Body of pancreas (tissue), 4 donors: ENCODE measurements at regions not wholly inside any gene's neighbourhood (a gene's known extent, or its start where the extent isn't known, plus 50 kb on each side); places are given as distances from the start of the nearest gene placed in this dataset.

Experiments
- ATAC-seq: fragments of 150-250 bp; one replicate; pipeline ENCODE4 v1.9.1; 2016
- DNase-seq, 4 donors: peaks; one replicate each; pipeline ENCODE4 v3.0.0-alpha.2; 2019
- H3K27ac ChIP-seq, 4 donors: fragments of 200-600 bp; sonication (generic); 1 replicate in 3 of 4; 2 replicates in 1 of 4; pipeline versions ENCODE4 v1.5.1 to v1.6.1; 2016 to 2019; ENCODE audit warnings: mild to moderate bottlenecking in 1 of 4, mixed read lengths in 1 of 4, moderate library complexity in 1 of 4
- H3K27me3 ChIP-seq, 2 donors: fragments of 200-600 bp; sonication (generic); one replicate each; pipeline ENCODE4 v1.6.0; 2016; ENCODE audit warnings: mild to moderate bottlenecking in 1 of 2
- H3K36me3 ChIP-seq, 2 donors: fragments of 200-600 bp; sonication (generic); replicated peaks in 1 of 2; 2 replicates each; pipeline ENCODE4 v1.5.1; 2016; ENCODE audit warnings: low read depth in 2 of 2; ENCODE audit not compliant: insufficient read depth in 1 of 2
- H3K4me1 ChIP-seq: fragments of 200-600 bp; sonication (generic); one replicate; pipeline ENCODE4 v1.6.0; 2016
- H3K4me3 ChIP-seq, 2 donors: fragments of 200-600 bp; sonication (generic); 1 replicate in 1 of 2; 2 replicates in 1 of 2; pipeline ENCODE4 v1.5.1; 2016 to 2019
- H3K9me3 ChIP-seq, 3 donors: fragments of 200-600 bp; sonication (generic); 1 replicate in 2 of 3; 2 replicates in 1 of 3; pipeline ENCODE4 v1.5.1; 2016
- POLR2A ChIP-seq, 3 donors: fragments of 450-650 bp; IDR thresholded peaks; one replicate each; pipeline ENCODE4 v1.6.1; 2016; ENCODE audit warnings: antibody characterized with exemption in 3 of 3, mild to moderate bottlenecking in 2 of 3
- WGBS, 2 donors: methylation state at CpG; one replicate each; pipeline ENCODE4 v1.1.5; 2017; 5-methylcytosine and 5-hydroxymethylcytosine counted together
- intact Hi-C: fragments of 100-400 bp; cut with DNase I; formaldehyde crosslinking; loops from one replicate; pipeline ENCODE4 v1.15.1; 2023
- TF ChIP-seq, protein P1 (sequence below), 7 experiments: fragments of 450-650 bp in 4 of 7; fragments of 200-600 bp in 3 of 7; sonication (generic) in 3 of 7; IDR thresholded peaks; one replicate each; pipeline ENCODE4 v1.5.1; 2016 to 2019; ENCODE audit warnings: antibody characterized with exemption in 7 of 7

DNA sequence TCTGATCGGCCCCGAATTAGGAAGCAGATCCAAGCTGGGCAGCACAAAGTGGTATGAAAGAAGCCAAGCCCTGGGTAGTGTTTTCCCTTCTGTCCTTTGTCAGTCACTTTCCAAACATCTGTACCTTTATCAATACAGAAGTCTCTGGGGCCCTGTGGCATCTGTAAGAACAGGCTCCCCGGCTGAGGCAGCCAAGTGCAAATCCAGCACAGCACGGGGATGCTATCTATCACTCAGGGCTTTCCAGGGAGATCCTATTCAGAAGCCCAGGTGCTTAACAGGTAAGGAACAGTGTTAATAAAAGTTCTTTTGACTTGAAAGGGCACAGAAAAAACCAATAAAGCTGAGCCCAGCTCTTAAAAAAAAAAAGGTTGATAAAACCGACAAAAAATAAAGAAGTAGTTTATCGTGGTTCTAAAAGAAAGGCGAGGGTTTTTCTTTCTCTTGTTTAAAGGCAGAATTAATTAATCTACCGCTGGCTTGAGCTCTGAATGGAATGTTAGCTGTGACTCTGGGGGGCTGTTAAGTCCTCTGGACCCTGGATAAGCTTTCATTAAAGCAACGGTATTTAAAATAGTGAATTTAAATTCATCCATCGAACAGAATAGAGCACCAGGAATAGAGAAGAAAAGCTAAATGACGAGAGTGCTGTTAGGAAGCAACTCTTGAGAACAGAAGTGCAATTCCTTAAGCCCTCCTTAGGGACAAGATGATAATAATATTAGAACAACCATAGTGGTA, 119.1 kb upstream of the GATB start:
- no peak overlapping the region for H3K27ac ChIP-seq
- intact Hi-C loops = loop anchor here (10.0 kb wide), 1 partner anchor 65 kb away; no protein-coding TSS in a partner anchor

DNA sequence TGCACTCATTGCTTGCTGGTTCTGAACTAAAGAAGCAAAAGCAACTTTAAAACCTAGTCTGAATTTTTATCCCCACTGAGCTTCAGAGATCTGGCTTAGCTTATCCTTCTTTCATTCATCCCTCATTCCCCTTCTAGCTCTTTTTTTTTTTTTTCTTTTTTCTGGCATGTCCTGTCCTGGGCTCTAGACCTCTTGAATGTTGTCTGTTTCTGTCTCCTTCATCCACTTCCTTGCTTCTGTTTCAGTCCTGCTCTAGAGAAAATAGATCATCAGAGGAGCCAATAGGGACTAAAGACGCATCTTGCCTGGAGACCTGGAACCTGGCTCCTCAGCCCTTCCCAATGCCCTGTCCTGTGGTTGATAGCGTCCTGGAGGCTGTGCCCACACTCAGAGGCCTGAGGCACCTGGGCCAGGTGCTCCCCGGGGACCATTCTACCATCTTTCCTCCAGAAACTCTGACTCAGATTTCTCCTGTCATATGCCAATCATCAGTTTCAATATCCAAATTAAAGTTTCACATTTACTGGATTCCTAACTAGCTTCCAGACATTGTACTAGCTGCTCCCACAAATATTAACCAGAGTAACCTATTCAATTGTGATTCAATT, 115.7 kb upstream of the GATB start:
- no peaks in the 10 kb centered on the region for H3K4me1 ChIP-seq
- ATAC-seq (no peak), DNase-seq (no peak)
- no peaks in the 10 kb centered on the region for H3K9me3 ChIP-seq
- no peak overlapping the region for H3K4me3 ChIP-seq
- WGBS, 2 donors = 73 to 76% methylated on average over 3 of the region's 3 CpGs
- no peaks in the 10 kb centered on the region for H3K36me3 ChIP-seq
- intact Hi-C loops = no loop called here
- TF ChIP-seq, protein P1, sequence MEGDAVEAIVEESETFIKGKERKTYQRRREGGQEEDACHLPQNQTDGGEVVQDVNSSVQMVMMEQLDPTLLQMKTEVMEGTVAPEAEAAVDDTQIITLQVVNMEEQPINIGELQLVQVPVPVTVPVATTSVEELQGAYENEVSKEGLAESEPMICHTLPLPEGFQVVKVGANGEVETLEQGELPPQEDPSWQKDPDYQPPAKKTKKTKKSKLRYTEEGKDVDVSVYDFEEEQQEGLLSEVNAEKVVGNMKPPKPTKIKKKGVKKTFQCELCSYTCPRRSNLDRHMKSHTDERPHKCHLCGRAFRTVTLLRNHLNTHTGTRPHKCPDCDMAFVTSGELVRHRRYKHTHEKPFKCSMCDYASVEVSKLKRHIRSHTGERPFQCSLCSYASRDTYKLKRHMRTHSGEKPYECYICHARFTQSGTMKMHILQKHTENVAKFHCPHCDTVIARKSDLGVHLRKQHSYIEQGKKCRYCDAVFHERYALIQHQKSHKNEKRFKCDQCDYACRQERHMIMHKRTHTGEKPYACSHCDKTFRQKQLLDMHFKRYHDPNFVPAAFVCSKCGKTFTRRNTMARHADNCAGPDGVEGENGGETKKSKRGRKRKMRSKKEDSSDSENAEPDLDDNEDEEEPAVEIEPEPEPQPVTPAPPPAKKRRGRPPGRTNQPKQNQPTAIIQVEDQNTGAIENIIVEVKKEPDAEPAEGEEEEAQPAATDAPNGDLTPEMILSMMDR (IDR thresholded peaks at IDR 0.05) = no peak
- no peak overlapping the region for H3K27ac ChIP-seq
- H3K27me3 ChIP-seq = no peaks in the 10 kb centered on the region

More for the DNA sequence above, 119.1 kb upstream of the GATB start:
- no peak overlapping the region for H3K4me3 ChIP-seq
- H3K27me3 ChIP-seq = no peaks in the 10 kb centered on the region
- TF ChIP-seq POLR2A (IDR thresholded peaks at IDR 0.05) = no peak
- TF ChIP-seq, protein P1 (IDR thresholded peaks at IDR 0.05) = no peak
- DNase-seq = no peak
- H3K36me3 ChIP-seq = no peaks in the 10 kb centered on the region
- H3K4me1 ChIP-seq = no peaks in the 10 kb centered on the region
- WGBS, 2 donors = 65 to 66% methylated on average over 11 of the region's 11 CpGs
- no peaks in the 10 kb centered on the region for H3K9me3 ChIP-seq
- no peak for ATAC-seq

DNA sequence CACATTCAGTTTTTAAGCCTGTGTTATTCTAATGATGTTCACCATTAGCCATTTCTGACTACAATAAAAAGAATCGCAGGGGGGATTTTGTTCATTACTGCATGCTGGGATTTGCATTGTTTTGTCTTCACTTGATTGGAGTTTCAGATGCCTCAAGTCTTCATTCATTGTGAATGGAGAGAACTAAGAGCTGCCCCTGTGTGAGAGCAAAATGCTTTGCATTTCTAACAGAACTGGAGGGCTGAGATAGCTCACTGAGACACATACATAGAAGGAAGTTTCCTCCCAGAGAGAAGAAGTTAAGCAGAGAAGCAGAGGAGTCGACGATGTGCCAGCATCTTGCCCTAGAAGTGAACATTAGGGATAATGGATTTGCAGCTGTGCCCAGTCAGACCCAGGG, 113.5 kb upstream of the GATB start:
- DNase-seq = no peak
- no peaks in the 10 kb centered on the region for H3K36me3 ChIP-seq
- WGBS, 2 donors = 43 to 54% methylated on average over 3 of the region's 3 CpGs
- H3K27me3 ChIP-seq = no peaks in the 10 kb centered on the region
- no peak for ATAC-seq
- H3K4me3 ChIP-seq = no peak overlapping the region
- TF ChIP-seq, protein P1 (IDR thresholded peaks at IDR 0.05) = no peak
- TF ChIP-seq POLR2A (IDR thresholded peaks at IDR 0.05) = no peak
- H3K4me1 ChIP-seq = no peaks in the 10 kb centered on the region
- intact Hi-C loops = no loop called here
- no peaks in the 10 kb centered on the region for H3K9me3 ChIP-seq
- no peak overlapping the region for H3K27ac ChIP-seq

DNA sequence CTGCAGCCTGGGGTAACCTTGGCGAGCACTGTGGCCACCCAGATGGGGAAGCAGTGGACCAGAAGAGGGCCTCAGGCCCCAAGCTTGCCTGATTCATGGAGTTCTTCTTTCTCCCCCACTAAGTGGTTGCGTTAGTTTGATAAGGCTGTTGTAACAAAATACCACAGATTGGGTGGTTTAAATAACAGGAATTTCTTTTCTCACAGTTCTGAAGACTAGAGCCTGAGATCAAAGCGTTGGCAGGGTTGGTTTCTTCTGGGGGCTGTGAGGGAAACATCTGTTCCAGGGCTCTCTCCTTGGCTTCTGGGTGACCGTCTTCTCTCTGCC, 105.7 kb upstream of the GATB start:
- H3K27me3 ChIP-seq = no peaks in the 10 kb centered on the region
- no peak for TF ChIP-seq POLR2A (IDR thresholded peaks at IDR 0.05)
- TF ChIP-seq, protein P1 (IDR thresholded peaks at IDR 0.05) = no peak
- intact Hi-C loops = no loop called here
- WGBS, 2 donors = 61 to 66% methylated on average over 4 of the region's 4 CpGs
- DNase-seq (no peak), ATAC-seq (no peak)
- no peaks in the 10 kb centered on the region for H3K36me3 ChIP-seq
- H3K27ac ChIP-seq = no peak overlapping the region
- no peak overlapping the region for H3K4me3 ChIP-seq
- H3K4me1 ChIP-seq = no peaks in the 10 kb centered on the region
- no peaks in the 10 kb centered on the region for H3K9me3 ChIP-seq
